ENCODE measurements at regions not wholly inside any gene's neighbourhood (a gene's known extent, or its start where the extent isn't known, plus 50 kb on each side); places are given as distances from the start of the nearest gene placed in this dataset.

- no peak overlapping the region for H3K4me3 Mint-ChIP-seq
- Histone ChIP-seq H3K4me1 (ENCODE audit: control insufficient read depth, insufficient read depth, low read length) (no peaks in the 10 kb centered on the region), H3K27me3 (ENCODE audit: control insufficient read depth, insufficient read depth, low read length) (no peaks in the 10 kb centered on the region), H3K27ac (ENCODE audit: low read length) (no peak overlapping the region), H3K9me3 (ENCODE audit: control insufficient read depth, insufficient read depth, low read length) (no peaks in the 10 kb centered on the region), H3K36me3 (ENCODE audit: control insufficient read depth, insufficient read depth, low read length) (no peaks in the 10 kb centered on the region), H3K4me3 (ENCODE audit: low read length) (no peak overlapping the region)
- no peak for DNase-seq
- H3K36me3 Mint-ChIP-seq, result no peaks in the 10 kb centered on the region
- no peaks in the 10 kb centered on the region for H3K4me1 Mint-ChIP-seq
- intact Hi-C loops (cut with micrococcal nuclease), result no loop called here
- no peaks in the 10 kb centered on the region for H3K27me3 Mint-ChIP-seq (ENCODE audit: low read depth in 2 of 2)
- 80% methylated on average over 12 of the region's 13 CpGs for WGBS (ENCODE audit: insufficient coverage)
- ATAC-seq, result no peak
- H3K27ac Mint-ChIP-seq, result no peak overlapping the region
- no peaks in the 10 kb centered on the region for H3K9me3 Mint-ChIP-seq
- TF ChIP-seq, protein P1, sequence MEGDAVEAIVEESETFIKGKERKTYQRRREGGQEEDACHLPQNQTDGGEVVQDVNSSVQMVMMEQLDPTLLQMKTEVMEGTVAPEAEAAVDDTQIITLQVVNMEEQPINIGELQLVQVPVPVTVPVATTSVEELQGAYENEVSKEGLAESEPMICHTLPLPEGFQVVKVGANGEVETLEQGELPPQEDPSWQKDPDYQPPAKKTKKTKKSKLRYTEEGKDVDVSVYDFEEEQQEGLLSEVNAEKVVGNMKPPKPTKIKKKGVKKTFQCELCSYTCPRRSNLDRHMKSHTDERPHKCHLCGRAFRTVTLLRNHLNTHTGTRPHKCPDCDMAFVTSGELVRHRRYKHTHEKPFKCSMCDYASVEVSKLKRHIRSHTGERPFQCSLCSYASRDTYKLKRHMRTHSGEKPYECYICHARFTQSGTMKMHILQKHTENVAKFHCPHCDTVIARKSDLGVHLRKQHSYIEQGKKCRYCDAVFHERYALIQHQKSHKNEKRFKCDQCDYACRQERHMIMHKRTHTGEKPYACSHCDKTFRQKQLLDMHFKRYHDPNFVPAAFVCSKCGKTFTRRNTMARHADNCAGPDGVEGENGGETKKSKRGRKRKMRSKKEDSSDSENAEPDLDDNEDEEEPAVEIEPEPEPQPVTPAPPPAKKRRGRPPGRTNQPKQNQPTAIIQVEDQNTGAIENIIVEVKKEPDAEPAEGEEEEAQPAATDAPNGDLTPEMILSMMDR (IDR thresholded peaks at IDR 0.05), result no peak
Measured at GRCh38 chr11:133663135-133663985, 131.1 kb upstream of the OPCML start.

GRCh38 chr11:133661846-133662245, 129.5 kb upstream of the OPCML start:
- no peaks in the 10 kb centered on the region for H3K27me3 Mint-ChIP-seq (ENCODE audit: low read depth in 2 of 2)
- no peaks in the 10 kb centered on the region for H3K4me1 Mint-ChIP-seq
- no peak overlapping the region for H3K4me3 ChIP-seq (ENCODE audit: low read length)
- no peaks in the 10 kb centered on the region for H3K9me3 Mint-ChIP-seq
- no peaks in the 10 kb centered on the region for H3K36me3 Mint-ChIP-seq
- TF ChIP-seq, protein P1 (IDR thresholded peaks at IDR 0.05), result no peak
- DNase-seq, result no peak
- H3K9me3 ChIP-seq (ENCODE audit: control insufficient read depth, insufficient read depth, low read length), result no peaks in the 10 kb centered on the region
- no peak overlapping the region for H3K27ac Mint-ChIP-seq
- H3K4me1 ChIP-seq (ENCODE audit: control insufficient read depth, insufficient read depth, low read length), result no peaks in the 10 kb centered on the region
- no peak overlapping the region for H3K4me3 Mint-ChIP-seq
- H3K27me3 ChIP-seq (ENCODE audit: control insufficient read depth, insufficient read depth, low read length), result no peaks in the 10 kb centered on the region
- WGBS (ENCODE audit: insufficient coverage), result 86% methylated on average over 9 of the region's 9 CpGs
- H3K27ac ChIP-seq (ENCODE audit: low read length), result no peak overlapping the region
- H3K36me3 ChIP-seq (ENCODE audit: control insufficient read depth, insufficient read depth, low read length), result no peaks in the 10 kb centered on the region
- intact Hi-C loops (cut with micrococcal nuclease), result no loop called here
- no peak for ATAC-seq

DNA sequence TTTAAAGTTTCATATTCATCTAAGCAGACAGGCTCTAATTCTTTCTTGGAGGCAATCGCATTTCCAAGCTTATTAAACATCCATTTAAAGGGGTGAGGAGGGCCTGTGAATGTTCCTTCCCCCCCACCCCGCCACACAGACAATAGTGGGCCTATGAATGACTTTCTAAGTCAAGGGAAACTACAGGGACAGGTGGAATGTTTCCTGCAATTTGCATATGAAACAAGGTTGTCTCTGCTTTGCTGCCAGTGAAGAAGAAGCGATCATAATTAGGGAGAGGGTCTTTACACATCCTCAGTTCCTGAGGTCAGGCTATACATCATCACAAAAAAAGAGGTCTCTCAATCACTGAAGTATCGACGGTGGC, 127.9 kb upstream of the OPCML start:
- Histone ChIP-seq H3K9me3 (ENCODE audit: control insufficient read depth, insufficient read depth, low read length) (no peaks in the 10 kb centered on the region), H3K4me1 (ENCODE audit: control insufficient read depth, insufficient read depth, low read length) (no peaks in the 10 kb centered on the region), H3K27me3 (ENCODE audit: control insufficient read depth, insufficient read depth, low read length) (no peaks in the 10 kb centered on the region), H3K4me3 (ENCODE audit: low read length) (no peak overlapping the region), H3K36me3 (ENCODE audit: control insufficient read depth, insufficient read depth, low read length) (no peaks in the 10 kb centered on the region), H3K27ac (ENCODE audit: low read length) (no peak overlapping the region)
- Mint-ChIP-seq H3K36me3 (no peaks in the 10 kb centered on the region), H3K4me3 (no peak overlapping the region), H3K27ac (no peak overlapping the region), H3K9me3 (no peaks in the 10 kb centered on the region), H3K4me1 (no peaks in the 10 kb centered on the region), H3K27me3 (ENCODE audit: low read depth in 2 of 2) (no peaks in the 10 kb centered on the region)
- intact Hi-C loops (cut with micrococcal nuclease), result no loop called here
- ATAC-seq (no peak), DNase-seq (no peak)
- TF ChIP-seq, protein P1 (IDR thresholded peaks at IDR 0.05), result no peak
- 83% methylated on average over 3 of the region's 5 CpGs for WGBS (ENCODE audit: insufficient coverage)
